HEK293T (cell line): ENCODE measurements at regions not wholly inside any gene's neighbourhood (a gene's known extent, or its start where the extent isn't known, plus 50 kb on each side); places are given as distances from the start of the nearest gene placed in this dataset.

Experiments used
- FOXM1 ChIP-seq: fragments of 450-650 bp; IDR thresholded peaks from 2 replicates; pipeline ENCODE4 v1.6.1; 2017; ENCODE audit warnings: mild to moderate bottlenecking, borderline replicate concordance
- SP1 ChIP-seq: fragments of 450-650 bp; IDR thresholded peaks from 2 replicates; pipeline ENCODE4 v1.6.1; 2017

DNA sequence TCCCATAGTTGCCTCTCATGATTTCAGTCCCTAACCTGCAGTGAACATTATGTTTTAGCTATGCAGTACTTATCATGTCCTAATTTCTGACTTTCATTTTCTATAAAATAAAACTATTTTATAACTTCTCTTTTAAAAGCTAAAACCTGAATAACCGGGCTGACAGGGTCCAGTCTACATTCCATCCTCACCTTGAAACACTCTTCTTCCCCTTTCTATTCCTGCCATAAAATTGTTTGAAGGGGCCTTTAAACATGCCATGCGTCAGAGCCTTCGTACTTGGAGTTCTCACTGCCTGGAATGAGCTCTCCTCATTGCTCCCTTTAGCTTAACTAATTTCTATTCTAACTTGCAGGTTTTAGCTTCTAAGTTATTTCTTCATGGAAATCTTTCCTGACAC is 143.0 kb upstream of the PRLR start:
- TF ChIP-seq SP1 (no peak), FOXM1 (no peak)
